ENCODE measurements at regions not wholly inside any gene's neighbourhood (a gene's known extent, or its start where the extent isn't known, plus 50 kb on each side); places are given as distances from the start of the nearest gene placed in this dataset.

DNA sequence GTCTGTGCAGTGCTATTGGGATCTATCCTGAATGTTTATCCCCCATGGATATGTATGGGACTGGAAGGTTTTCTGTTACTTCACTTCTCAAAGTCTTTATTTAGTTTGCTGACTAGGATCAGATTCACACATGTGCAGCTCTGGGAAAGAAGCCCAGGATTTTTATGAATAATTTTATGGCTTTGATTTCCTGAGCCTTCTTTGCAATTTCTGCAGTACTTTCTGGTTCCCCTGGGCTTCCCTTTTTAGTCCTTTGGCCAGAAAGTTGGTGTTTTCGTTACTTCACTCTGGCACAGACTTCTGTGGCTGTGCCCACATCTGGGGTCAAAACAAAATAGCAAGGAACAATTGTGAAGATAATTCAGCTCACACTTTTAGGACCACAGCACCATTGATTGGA lies 721.0 kb downstream of the OTOL1 start:
- no peak overlapping the region for H3K4me3 ChIP-seq (ENCODE audit: control insufficient read depth, low read depth, low read length)
- no peak for TF ChIP-seq CTCF (IDR thresholded peaks at IDR 0.05; ENCODE audit: control insufficient read depth, insufficient read depth, low read depth, low read length, missing control alignments)
- DNase-seq (ENCODE audit: low read depth), result peak; percentile 18

- no peak for DNase-seq (ENCODE audit: low read depth)
- no peak for TF ChIP-seq CTCF (IDR thresholded peaks at IDR 0.05; ENCODE audit: control insufficient read depth, insufficient read depth, low read depth, low read length, missing control alignments)
- H3K4me3 ChIP-seq (ENCODE audit: control insufficient read depth, low read depth, low read length), result no peak overlapping the region
These were observed 721.9 kb downstream of the OTOL1 start for GRCh38 chr3:162218479-162218878.

- TF ChIP-seq CTCF (IDR thresholded peaks at IDR 0.05; ENCODE audit: control insufficient read depth, insufficient read depth, low read depth, low read length, missing control alignments), result no peak
- H3K4me3 ChIP-seq (ENCODE audit: control insufficient read depth, low read depth, low read length), result no peak overlapping the region
- DNase-seq (ENCODE audit: low read depth), result no peak
These were observed 728.1 kb downstream of the OTOL1 start for GRCh38 chr3:162224746-162225145.

DNA sequence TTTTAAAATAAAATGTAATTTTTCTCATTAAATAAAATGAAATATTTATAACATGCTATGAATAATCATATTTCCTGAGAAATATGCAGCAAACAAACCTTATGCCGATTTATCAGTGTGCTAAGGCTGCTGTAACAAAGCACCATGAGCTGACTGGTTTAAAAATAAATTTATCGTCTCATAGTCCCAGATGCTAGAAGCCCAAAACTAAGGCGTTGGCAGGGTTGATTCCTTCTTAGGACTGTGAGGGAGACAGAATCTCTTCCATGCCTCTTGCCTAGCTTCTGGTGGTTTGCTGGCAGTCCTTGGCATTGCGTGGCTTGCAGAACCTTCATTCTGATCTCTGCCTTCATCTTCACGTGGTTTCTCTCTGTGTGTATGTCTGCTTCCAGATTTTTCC lies 740.3 kb downstream of the OTOL1 start:
- no peak for TF ChIP-seq CTCF (IDR thresholded peaks at IDR 0.05; ENCODE audit: control insufficient read depth, insufficient read depth, low read depth, low read length, missing control alignments)
- no peak overlapping the region for H3K4me3 ChIP-seq (ENCODE audit: control insufficient read depth, low read depth, low read length)
- no peak for DNase-seq (ENCODE audit: low read depth)

DNA sequence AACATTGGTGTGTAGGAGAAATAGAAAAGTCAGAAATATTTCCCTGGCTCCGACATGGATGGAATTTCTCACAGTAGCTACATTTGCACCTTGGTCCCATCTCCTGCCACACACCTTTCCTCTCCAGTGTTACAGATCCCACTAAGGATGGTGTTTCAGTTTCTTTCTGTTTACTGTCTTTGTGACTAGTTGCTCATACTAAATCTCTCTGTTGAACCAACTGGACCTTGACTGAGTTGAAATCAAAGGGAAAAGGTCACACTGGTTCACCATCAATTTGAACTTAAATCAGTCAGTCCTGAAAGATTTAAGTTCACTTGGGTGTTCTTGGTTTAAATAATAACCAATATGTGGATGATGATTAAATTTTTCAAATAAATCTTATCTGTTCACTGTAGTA lies 754.2 kb downstream of the OTOL1 start:
- no peak overlapping the region for H3K4me3 ChIP-seq (ENCODE audit: control insufficient read depth, low read depth, low read length)
- no peak for TF ChIP-seq CTCF (IDR thresholded peaks at IDR 0.05; ENCODE audit: control insufficient read depth, insufficient read depth, low read depth, low read length, missing control alignments)
- no peak for DNase-seq (ENCODE audit: low read depth)

- H3K4me3 ChIP-seq (ENCODE audit: control insufficient read depth, low read depth, low read length), result no peak overlapping the region
- DNase-seq (ENCODE audit: low read depth), result no peak
- no peak for TF ChIP-seq CTCF (IDR thresholded peaks at IDR 0.05; ENCODE audit: control insufficient read depth, insufficient read depth, low read depth, low read length, missing control alignments)
These were observed 765.5 kb downstream of the OTOL1 start for GRCh38 chr3:162262129-162262528.

GRCh38 chr3:162263596-162263995 lies 767.0 kb downstream of the OTOL1 start:
- TF ChIP-seq CTCF (IDR thresholded peaks at IDR 0.05; ENCODE audit: control insufficient read depth, insufficient read depth, low read depth, low read length, missing control alignments), result no peak
- no peak for DNase-seq (ENCODE audit: low read depth)
- H3K4me3 ChIP-seq (ENCODE audit: control insufficient read depth, low read depth, low read length), result no peak overlapping the region
